Endodermal cell (in vitro differentiated cells): ENCODE measurements at regions not wholly inside any gene's neighbourhood (a gene's known extent, or its start where the extent isn't known, plus 50 kb on each side); places are given as distances from the start of the nearest gene placed in this dataset.

Experiments used
- DNase-seq: peaks from one replicate; pipeline ENCODE4 v3.0.0-alpha.2; 2017
- H3K27ac ChIP-seq: 2 replicates; pipeline ENCODE4 v1.5.1; 2013; ENCODE audit warnings: mild to moderate bottlenecking, low read depth, low read length, moderate library complexity
- H3K27me3 ChIP-seq: 2 replicates; pipeline ENCODE4 v1.6.1; 2013; ENCODE audit warnings: mild to moderate bottlenecking, low read length, moderate library complexity; ENCODE audit not compliant: insufficient read depth, control insufficient read depth, poor library complexity, severe bottlenecking
- H3K36me3 ChIP-seq: 2 replicates; pipeline ENCODE4 v1.7.0; 2013; ENCODE audit warnings: mild to moderate bottlenecking, low read length, moderate library complexity; ENCODE audit not compliant: control insufficient read depth, insufficient read depth
- H3K4me1 ChIP-seq: one replicate; pipeline ENCODE4 v1.7.0; 2013; ENCODE audit warnings: low read length; ENCODE audit not compliant: control insufficient read depth, insufficient read depth
- H3K4me3 ChIP-seq: 2 replicates; pipeline ENCODE4 v1.5.1; 2013; ENCODE audit warnings: mild to moderate bottlenecking, low read length, moderate library complexity
- H3K9ac ChIP-seq: 2 replicates; pipeline ENCODE4 v1.6.1; 2013; ENCODE audit warnings: mild to moderate bottlenecking, low read length, moderate library complexity; ENCODE audit not compliant: poor library complexity, severe bottlenecking; ENCODE audit errors: extremely low read depth
- H3K9me3 ChIP-seq: 2 replicates; pipeline ENCODE4 v1.6.1; 2013; ENCODE audit warnings: mild to moderate bottlenecking, low read length, moderate library complexity; ENCODE audit not compliant: control insufficient read depth
- H3K27ac Mint-ChIP-seq: 2 replicates; pipeline ENCODE4 v1.8.0; 2020; ENCODE audit warnings: mixed read lengths
- H3K27me3 Mint-ChIP-seq: 2 replicates; pipeline ENCODE4 v1.8.0; 2021; ENCODE audit warnings: mild to moderate bottlenecking, mixed read lengths; ENCODE audit not compliant: insufficient read depth
- H3K36me3 Mint-ChIP-seq: 2 replicates; pipeline ENCODE4 v1.8.0; 2020; ENCODE audit warnings: low read depth, mixed read lengths
- H3K4me1 Mint-ChIP-seq: 2 replicates; pipeline ENCODE4 v1.8.0; 2020; ENCODE audit warnings: mixed read lengths
- H3K4me3 Mint-ChIP-seq: 2 replicates; pipeline ENCODE4 v1.8.0; 2020; ENCODE audit warnings: mild to moderate bottlenecking, moderate library complexity, mixed read lengths
- H3K9me3 Mint-ChIP-seq: 2 replicates; pipeline ENCODE4 v1.8.0; 2020; ENCODE audit warnings: mild to moderate bottlenecking, mixed read lengths
- CTCF ChIP-seq: fragments of 200-600 bp; sonication (generic); conservative IDR thresholded peaks from 2 replicates; pipeline ENCODE4 v1.5.0; 2021; ENCODE audit warnings: antibody characterized with exemption, mild to moderate bottlenecking
- WGBS, 2 experiments: methylation state at CpG; one replicate each; pipeline versions ENCODE4 v1.1.5 to v1.1.7; 2013; ENCODE audit warnings: missing lambda C conversion rate in 2 of 2, mixed read lengths in 1 of 2; ENCODE audit not compliant: insufficient coverage in 1 of 2, insufficient read length in 1 of 2; 5-methylcytosine and 5-hydroxymethylcytosine counted together

- Mint-ChIP-seq H3K36me3 (no peaks in the 10 kb centered on the region), H3K27me3 (peaks cover 1% of the 10 kb centered on the region), H3K4me3 (no peak overlapping the region), H3K9me3 (peaks cover 5% of the 10 kb centered on the region), H3K4me1 (peaks cover 30% of the 10 kb centered on the region), H3K27ac (no peak overlapping the region)
- Histone ChIP-seq H3K27ac (no peak overlapping the region), H3K36me3 (no peaks in the 10 kb centered on the region), H3K4me3 (no peak overlapping the region), H3K9me3 (peaks cover 3% of the 10 kb centered on the region), H3K27me3 (no peaks in the 10 kb centered on the region), H3K9ac (no peak overlapping the region), H3K4me1 (no peaks in the 10 kb centered on the region)
- DNase-seq = no peak
- TF ChIP-seq CTCF = no peak
- WGBS, 2 experiments = 77 to 83% methylated on average over 2 of the region's 2 CpGs
Measured at GRCh38 chr10:108631332-108631731, 1292.0 kb downstream of the XPNPEP1 start.

- Mint-ChIP-seq H3K4me1 (peaks cover 30% of the 10 kb centered on the region), H3K27ac (no peak overlapping the region), H3K4me3 (no peak overlapping the region), H3K9me3 (no peaks in the 10 kb centered on the region), H3K36me3 (no peaks in the 10 kb centered on the region), H3K27me3 (peaks cover 1% of the 10 kb centered on the region)
- no peak overlapping the region for H3K9ac ChIP-seq
- 58 to 75% methylated on average over 1 to 3 of the region's 3 CpGs for WGBS, 2 experiments
- no peaks in the 10 kb centered on the region for H3K36me3 ChIP-seq
- H3K4me3 ChIP-seq = no peak overlapping the region
- H3K9me3 ChIP-seq = peaks cover 3% of the 10 kb centered on the region
- TF ChIP-seq CTCF = peak; percentile 52
- no peaks in the 10 kb centered on the region for H3K27me3 ChIP-seq
- no peaks in the 10 kb centered on the region for H3K4me1 ChIP-seq
- no peak overlapping the region for H3K27ac ChIP-seq
- DNase-seq = no peak
Measured at GRCh38 chr10:108629834-108630233, 1293.5 kb downstream of the XPNPEP1 start.

GRCh38 chr10:108624052-108624451, 1299.3 kb downstream of the XPNPEP1 start:
- H3K4me3 Mint-ChIP-seq = no peak overlapping the region
- WGBS, 2 experiments = no CpG with 5 or more reads among the region's 1 CpG
- H3K9me3 Mint-ChIP-seq = no peaks in the 10 kb centered on the region

More at GRCh38 chr10:108624052-108624451, 1299.3 kb downstream of the XPNPEP1 start:
- no peaks in the 10 kb centered on the region for H3K27me3 ChIP-seq
- Mint-ChIP-seq H3K27ac (no peak overlapping the region), H3K36me3 (no peaks in the 10 kb centered on the region), H3K27me3 (peaks cover 1% of the 10 kb centered on the region), H3K4me1 (peaks cover 10% of the 10 kb centered on the region)
- H3K9me3 ChIP-seq = peaks cover 14% of the 10 kb centered on the region
- H3K27ac ChIP-seq = no peak overlapping the region
- no peak for DNase-seq
- H3K9ac ChIP-seq = no peak overlapping the region
- no peaks in the 10 kb centered on the region for H3K36me3 ChIP-seq
- H3K4me3 ChIP-seq = no peak overlapping the region
- TF ChIP-seq CTCF = no peak
- H3K4me1 ChIP-seq = no peaks in the 10 kb centered on the region
